ENCODE measurements at regions not wholly inside any gene's neighbourhood (a gene's known extent, or its start where the extent isn't known, plus 50 kb on each side); places are given as distances from the start of the nearest gene placed in this dataset.

DNA sequence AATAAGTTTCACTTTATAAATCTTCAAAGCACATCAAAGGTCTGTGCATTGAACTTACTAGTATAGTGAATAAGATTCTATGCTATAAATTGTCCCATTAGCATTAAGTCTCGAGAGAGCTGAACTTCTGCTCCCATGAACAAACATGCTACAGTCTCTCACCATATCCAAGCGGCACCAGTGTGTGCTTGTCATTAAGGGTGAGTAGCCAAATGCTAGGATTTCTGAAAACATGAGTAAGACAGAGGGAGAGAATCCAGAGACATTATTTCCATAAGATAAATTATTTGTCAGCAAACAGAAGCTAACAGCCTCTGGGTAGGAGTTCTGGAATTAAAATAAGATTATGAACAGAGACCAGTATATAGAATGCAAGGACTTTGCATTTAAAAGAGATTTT, 2882.5 kb downstream of the PCDH9 start:
- peaks cover 17% of the 10 kb centered on the region for H3K9me3 Mint-ChIP-seq
- H3K27ac Mint-ChIP-seq, result no peak overlapping the region
- H3K4me3 Mint-ChIP-seq, result no peak overlapping the region
- peaks cover 11% of the 10 kb centered on the region for H3K36me3 Mint-ChIP-seq
- ChIA-PET POLR2A (no interaction called here), CTCF (no interaction called here)
- TF ChIP-seq, protein P1, sequence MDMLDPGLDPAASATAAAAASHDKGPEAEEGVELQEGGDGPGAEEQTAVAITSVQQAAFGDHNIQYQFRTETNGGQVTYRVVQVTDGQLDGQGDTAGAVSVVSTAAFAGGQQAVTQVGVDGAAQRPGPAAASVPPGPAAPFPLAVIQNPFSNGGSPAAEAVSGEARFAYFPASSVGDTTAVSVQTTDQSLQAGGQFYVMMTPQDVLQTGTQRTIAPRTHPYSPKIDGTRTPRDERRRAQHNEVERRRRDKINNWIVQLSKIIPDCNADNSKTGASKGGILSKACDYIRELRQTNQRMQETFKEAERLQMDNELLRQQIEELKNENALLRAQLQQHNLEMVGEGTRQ (CRISPR knock-in tag; IDR thresholded peaks at IDR 0.05), result no peak
- TF ChIP-seq ZNF232 (CRISPR knock-in tag; IDR thresholded peaks at IDR 0.05) (no peak), EMX1 (CRISPR knock-in tag; IDR thresholded peaks at IDR 0.05) (no peak), RELA (CRISPR knock-in tag; IDR thresholded peaks at IDR 0.05; ENCODE audit: borderline replicate concordance) (no peak), ZNF317 (CRISPR knock-in tag; IDR thresholded peaks at IDR 0.05; ENCODE audit: borderline replicate concordance, low read depth) (no peak), ZNF219 (CRISPR knock-in tag; IDR thresholded peaks at IDR 0.05; ENCODE audit: borderline replicate concordance) (no peak), NR3C1 (CRISPR knock-in tag; conservative IDR thresholded peaks at IDR 0.05; ENCODE audit: low read depth) (no peak), ETV6 (CRISPR knock-in tag; IDR thresholded peaks at IDR 0.05) (no peak), IRF2 (CRISPR knock-in tag; IDR thresholded peaks at IDR 0.05; ENCODE audit: borderline replicate concordance, low read depth) (no peak), MXD4 (CRISPR knock-in tag; IDR thresholded peaks at IDR 0.05; ENCODE audit: borderline replicate concordance) (no peak), ATF1 (CRISPR knock-in tag; IDR thresholded peaks at IDR 0.05) (no peak), GRHL2 (CRISPR knock-in tag; IDR thresholded peaks at IDR 0.05; ENCODE audit: insufficient replicate concordance, severe bottlenecking) (no peak), CREM (CRISPR knock-in tag; IDR thresholded peaks at IDR 0.05) (no peak)
- TF ChIP-seq, protein P2, sequence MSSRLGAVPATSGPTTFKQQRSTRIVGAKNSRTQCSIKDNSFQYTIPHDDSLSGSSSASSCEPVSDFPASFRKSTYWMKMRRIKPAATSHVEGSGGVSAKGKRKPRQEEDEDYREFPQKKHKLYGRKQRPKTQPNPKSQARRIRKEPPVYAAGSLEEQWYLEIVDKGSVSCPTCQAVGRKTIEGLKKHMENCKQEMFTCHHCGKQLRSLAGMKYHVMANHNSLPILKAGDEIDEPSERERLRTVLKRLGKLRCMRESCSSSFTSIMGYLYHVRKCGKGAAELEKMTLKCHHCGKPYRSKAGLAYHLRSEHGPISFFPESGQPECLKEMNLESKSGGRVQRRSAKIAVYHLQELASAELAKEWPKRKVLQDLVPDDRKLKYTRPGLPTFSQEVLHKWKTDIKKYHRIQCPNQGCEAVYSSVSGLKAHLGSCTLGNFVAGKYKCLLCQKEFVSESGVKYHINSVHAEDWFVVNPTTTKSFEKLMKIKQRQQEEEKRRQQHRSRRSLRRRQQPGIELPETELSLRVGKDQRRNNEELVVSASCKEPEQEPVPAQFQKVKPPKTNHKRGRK (CRISPR knock-in tag; IDR thresholded peaks at IDR 0.05; ENCODE audit: borderline replicate concordance), result no peak
- TF ChIP-seq, protein P3, sequence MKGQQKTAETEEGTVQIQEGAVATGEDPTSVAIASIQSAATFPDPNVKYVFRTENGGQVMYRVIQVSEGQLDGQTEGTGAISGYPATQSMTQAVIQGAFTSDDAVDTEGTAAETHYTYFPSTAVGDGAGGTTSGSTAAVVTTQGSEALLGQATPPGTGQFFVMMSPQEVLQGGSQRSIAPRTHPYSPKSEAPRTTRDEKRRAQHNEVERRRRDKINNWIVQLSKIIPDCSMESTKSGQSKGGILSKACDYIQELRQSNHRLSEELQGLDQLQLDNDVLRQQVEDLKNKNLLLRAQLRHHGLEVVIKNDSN (CRISPR knock-in tag; IDR thresholded peaks at IDR 0.05), result no peak
- TF ChIP-seq, protein P4, sequence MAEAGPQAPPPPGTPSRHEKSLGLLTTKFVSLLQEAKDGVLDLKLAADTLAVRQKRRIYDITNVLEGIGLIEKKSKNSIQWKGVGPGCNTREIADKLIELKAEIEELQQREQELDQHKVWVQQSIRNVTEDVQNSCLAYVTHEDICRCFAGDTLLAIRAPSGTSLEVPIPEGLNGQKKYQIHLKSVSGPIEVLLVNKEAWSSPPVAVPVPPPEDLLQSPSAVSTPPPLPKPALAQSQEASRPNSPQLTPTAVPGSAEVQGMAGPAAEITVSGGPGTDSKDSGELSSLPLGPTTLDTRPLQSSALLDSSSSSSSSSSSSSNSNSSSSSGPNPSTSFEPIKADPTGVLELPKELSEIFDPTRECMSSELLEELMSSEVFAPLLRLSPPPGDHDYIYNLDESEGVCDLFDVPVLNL (CRISPR knock-in tag; IDR thresholded peaks at IDR 0.05; ENCODE audit: borderline replicate concordance, low read depth), result no peak
- TF ChIP-seq, protein P5, sequence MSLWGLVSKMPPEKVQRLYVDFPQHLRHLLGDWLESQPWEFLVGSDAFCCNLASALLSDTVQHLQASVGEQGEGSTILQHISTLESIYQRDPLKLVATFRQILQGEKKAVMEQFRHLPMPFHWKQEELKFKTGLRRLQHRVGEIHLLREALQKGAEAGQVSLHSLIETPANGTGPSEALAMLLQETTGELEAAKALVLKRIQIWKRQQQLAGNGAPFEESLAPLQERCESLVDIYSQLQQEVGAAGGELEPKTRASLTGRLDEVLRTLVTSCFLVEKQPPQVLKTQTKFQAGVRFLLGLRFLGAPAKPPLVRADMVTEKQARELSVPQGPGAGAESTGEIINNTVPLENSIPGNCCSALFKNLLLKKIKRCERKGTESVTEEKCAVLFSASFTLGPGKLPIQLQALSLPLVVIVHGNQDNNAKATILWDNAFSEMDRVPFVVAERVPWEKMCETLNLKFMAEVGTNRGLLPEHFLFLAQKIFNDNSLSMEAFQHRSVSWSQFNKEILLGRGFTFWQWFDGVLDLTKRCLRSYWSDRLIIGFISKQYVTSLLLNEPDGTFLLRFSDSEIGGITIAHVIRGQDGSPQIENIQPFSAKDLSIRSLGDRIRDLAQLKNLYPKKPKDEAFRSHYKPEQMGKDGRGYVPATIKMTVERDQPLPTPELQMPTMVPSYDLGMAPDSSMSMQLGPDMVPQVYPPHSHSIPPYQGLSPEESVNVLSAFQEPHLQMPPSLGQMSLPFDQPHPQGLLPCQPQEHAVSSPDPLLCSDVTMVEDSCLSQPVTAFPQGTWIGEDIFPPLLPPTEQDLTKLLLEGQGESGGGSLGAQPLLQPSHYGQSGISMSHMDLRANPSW (CRISPR knock-in tag; conservative IDR thresholded peaks at IDR 0.05; ENCODE audit: low read depth), result no peak
- TF ChIP-seq, protein P6, sequence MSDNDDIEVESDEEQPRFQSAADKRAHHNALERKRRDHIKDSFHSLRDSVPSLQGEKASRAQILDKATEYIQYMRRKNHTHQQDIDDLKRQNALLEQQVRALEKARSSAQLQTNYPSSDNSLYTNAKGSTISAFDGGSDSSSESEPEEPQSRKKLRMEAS (CRISPR knock-in tag; IDR thresholded peaks at IDR 0.05), result no peak
- TF ChIP-seq, protein P7, sequence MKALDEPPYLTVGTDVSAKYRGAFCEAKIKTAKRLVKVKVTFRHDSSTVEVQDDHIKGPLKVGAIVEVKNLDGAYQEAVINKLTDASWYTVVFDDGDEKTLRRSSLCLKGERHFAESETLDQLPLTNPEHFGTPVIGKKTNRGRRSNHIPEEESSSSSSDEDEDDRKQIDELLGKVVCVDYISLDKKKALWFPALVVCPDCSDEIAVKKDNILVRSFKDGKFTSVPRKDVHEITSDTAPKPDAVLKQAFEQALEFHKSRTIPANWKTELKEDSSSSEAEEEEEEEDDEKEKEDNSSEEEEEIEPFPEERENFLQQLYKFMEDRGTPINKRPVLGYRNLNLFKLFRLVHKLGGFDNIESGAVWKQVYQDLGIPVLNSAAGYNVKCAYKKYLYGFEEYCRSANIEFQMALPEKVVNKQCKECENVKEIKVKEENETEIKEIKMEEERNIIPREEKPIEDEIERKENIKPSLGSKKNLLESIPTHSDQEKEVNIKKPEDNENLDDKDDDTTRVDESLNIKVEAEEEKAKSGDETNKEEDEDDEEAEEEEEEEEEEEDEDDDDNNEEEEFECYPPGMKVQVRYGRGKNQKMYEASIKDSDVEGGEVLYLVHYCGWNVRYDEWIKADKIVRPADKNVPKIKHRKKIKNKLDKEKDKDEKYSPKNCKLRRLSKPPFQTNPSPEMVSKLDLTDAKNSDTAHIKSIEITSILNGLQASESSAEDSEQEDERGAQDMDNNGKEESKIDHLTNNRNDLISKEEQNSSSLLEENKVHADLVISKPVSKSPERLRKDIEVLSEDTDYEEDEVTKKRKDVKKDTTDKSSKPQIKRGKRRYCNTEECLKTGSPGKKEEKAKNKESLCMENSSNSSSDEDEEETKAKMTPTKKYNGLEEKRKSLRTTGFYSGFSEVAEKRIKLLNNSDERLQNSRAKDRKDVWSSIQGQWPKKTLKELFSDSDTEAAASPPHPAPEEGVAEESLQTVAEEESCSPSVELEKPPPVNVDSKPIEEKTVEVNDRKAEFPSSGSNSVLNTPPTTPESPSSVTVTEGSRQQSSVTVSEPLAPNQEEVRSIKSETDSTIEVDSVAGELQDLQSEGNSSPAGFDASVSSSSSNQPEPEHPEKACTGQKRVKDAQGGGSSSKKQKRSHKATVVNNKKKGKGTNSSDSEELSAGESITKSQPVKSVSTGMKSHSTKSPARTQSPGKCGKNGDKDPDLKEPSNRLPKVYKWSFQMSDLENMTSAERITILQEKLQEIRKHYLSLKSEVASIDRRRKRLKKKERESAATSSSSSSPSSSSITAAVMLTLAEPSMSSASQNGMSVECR (CRISPR knock-in tag; IDR thresholded peaks at IDR 0.05; ENCODE audit: borderline replicate concordance), result no peak
- no peaks in the 10 kb centered on the region for H3K4me1 Mint-ChIP-seq
- DNase-seq (ENCODE audit: low spot score) (no peak), ATAC-seq (no peak)
- H3K27me3 Mint-ChIP-seq (ENCODE audit: low read depth), result no peaks in the 10 kb centered on the region
